ENCODE measurements at regions not wholly inside any gene's neighbourhood (a gene's known extent, or its start where the extent isn't known, plus 50 kb on each side); places are given as distances from the start of the nearest gene placed in this dataset.

DNA sequence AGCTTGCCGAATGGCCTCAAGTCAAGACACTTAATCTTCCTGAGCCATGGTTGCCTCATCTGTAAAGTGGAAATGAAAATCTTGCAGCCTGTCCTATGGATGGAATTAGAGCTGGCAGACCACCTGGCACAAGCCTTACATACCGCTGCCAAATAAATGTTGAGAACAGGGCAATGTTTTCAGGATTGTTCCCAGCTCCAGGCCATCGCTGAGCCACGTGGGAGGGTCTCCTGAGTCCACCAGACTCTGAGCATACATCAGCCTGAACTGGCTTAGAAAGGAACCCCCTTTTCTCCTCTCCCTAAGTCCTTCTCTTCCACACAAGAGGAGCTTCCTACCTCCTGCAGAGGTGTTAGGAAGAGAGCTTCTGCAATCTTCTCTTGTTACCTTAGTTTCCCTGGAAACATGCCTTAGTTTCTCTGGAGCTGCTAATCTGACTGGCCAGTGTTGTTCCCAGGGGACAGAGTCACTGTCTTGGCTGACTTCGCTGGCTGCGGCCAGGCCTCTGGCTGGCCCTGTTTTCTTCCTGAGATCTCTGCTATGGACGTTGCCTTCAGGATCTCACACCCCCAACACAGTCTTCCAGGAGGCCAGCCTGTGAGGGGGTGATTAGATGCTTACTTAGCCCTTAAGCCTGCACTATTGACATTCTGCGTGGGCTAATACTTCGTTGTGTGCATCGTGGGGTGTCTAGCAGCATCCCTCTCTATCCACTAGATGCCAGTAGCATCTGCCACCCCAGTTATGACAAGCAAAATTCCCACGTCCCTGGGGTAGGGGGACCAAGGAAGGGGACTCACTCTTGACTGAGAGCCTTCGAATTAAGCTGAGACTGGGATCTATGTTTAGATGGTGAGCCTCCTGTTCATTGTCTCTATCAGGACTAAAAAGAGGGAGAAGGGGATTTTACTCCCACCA lies 62.2 kb downstream of the BOD1 start:
- TF ChIP-seq CTCF (IDR thresholded peaks at IDR 0.05; ENCODE audit: extremely low read depth in 1 of 2, insufficient read depth in 1 of 2, low read depth in 1 of 2, low read length in 2 of 2) (no peak), POLR2A (IDR thresholded peaks at IDR 0.05; ENCODE audit: low read depth, low read length) (no peak)
